CD4-positive, alpha-beta T cell (primary cell): ENCODE measurements at regions not wholly inside any gene's neighbourhood (a gene's known extent, or its start where the extent isn't known, plus 50 kb on each side); places are given as distances from the start of the nearest gene placed in this dataset.

Source experiments
- ATAC-seq: fragments of 200-7000 bp; cut with Tn5 transposase; one replicate; pipeline ENCODE4 v1.10.0; 2022; ENCODE audit warnings: mild to moderate bottlenecking; ENCODE audit not compliant: poor library complexity
- CTCF ChIA-PET: fragments of 350-600 bp; sonication (Branson Sonifier 250); formaldehyde crosslinking; loops from one replicate; lab custom pipeline; 2021; ENCODE audit warnings: antibody characterized with exemption, inconsistent platforms; lab: Charles Lee
- POLR2A ChIA-PET: fragments of 350-600 bp; sonication (Branson Sonifier 250); formaldehyde crosslinking; loops from one replicate; lab custom pipeline; 2021; ENCODE audit warnings: antibody characterized with exemption, inconsistent platforms; lab: Charles Lee
- DNase-seq, 14 experiments: peaks; one replicate each; pipeline ENCODE4 v3.0.0-alpha.2; 2013 to 2020; ENCODE audit warnings: mixed read lengths in 2 of 14
- H3K27ac ChIP-seq, 2 donors: one replicate each; pipeline versions ENCODE4 v1.5.1 to v1.7.0; 2013; ENCODE audit warnings: low read length in 2 of 2, low read depth in 1 of 2, mild to moderate bottlenecking in 1 of 2
- H3K27me3 ChIP-seq, 2 experiments: 1 replicate in 1 of 2; 2 replicates in 1 of 2; pipeline versions ENCODE4 v1.6.1 to v1.7.0; 2013; ENCODE audit warnings: low read length in 2 of 2, control low read depth in 1 of 2, mild to moderate bottlenecking in 1 of 2, moderate library complexity in 1 of 2; ENCODE audit not compliant: insufficient read depth in 2 of 2, control insufficient read depth in 1 of 2
- H3K36me3 ChIP-seq: one replicate; pipeline ENCODE4 v1.6.1; 2013; ENCODE audit warnings: low read length, control low read depth; ENCODE audit not compliant: insufficient read depth
- H3K4me1 ChIP-seq: one replicate; pipeline ENCODE4 v1.6.1; 2013; ENCODE audit warnings: low read length, control low read depth; ENCODE audit not compliant: insufficient read depth
- H3K4me3 ChIP-seq: one replicate; pipeline ENCODE4 v1.5.1; 2013; ENCODE audit warnings: mild to moderate bottlenecking, low read length, moderate library complexity
- H3K9me3 ChIP-seq, 2 experiments: 1 replicate in 1 of 2; 2 replicates in 1 of 2; pipeline versions ENCODE4 v1.6.1 to v1.7.0; 2013; ENCODE audit warnings: low read length in 2 of 2, mild to moderate bottlenecking in 2 of 2, control low read depth in 1 of 2, moderate library complexity in 1 of 2; ENCODE audit not compliant: control insufficient read depth in 1 of 2, insufficient read depth in 1 of 2
- H3K27ac Mint-ChIP-seq: one replicate; pipeline ENCODE4 v1.8.0; 2020; ENCODE audit warnings: mixed read lengths
- H3K27me3 Mint-ChIP-seq: one replicate; pipeline ENCODE4 v1.8.0; 2021; ENCODE audit warnings: mixed read lengths
- H3K36me3 Mint-ChIP-seq: one replicate; pipeline ENCODE4 v1.8.0; 2021; ENCODE audit warnings: low read depth, mixed read lengths
- H3K4me1 Mint-ChIP-seq: one replicate; pipeline ENCODE4 v1.8.0; 2021; ENCODE audit warnings: low read depth, mixed read lengths
- H3K4me3 Mint-ChIP-seq: one replicate; pipeline ENCODE4 v1.8.0; 2020; ENCODE audit warnings: mild to moderate bottlenecking, mixed read lengths
- H3K9me3 Mint-ChIP-seq: one replicate; pipeline ENCODE4 v1.8.0; 2020; ENCODE audit warnings: mixed read lengths
- CTCF ChIP-seq: fragments of 200-600 bp; IDR thresholded peaks from one replicate; pipeline ENCODE4 v1.8.0; 2022; ENCODE audit warnings: antibody characterized with exemption, mild to moderate bottlenecking
- intact Hi-C, 2 experiments: fragments of 100-400 bp; cut with DNase I in 1 of 2; cut with micrococcal nuclease in 1 of 2; formaldehyde crosslinking; loops; one replicate each; pipeline versions ENCODE4 v1.15.1 to v1.9.0; 2023 to 2025; cut with DNase I, micrococcal nuclease

GRCh38 chr14:45949479-45949878 lies 696.5 kb upstream of the MIS18BP1 start:
- no peak for ATAC-seq

GRCh38 chr14:45947830-45948229 lies 694.8 kb upstream of the MIS18BP1 start:
- Histone ChIP-seq H3K27ac (no peak overlapping the region), H3K4me1 (no peaks in the 10 kb centered on the region), H3K4me3 (no peak overlapping the region), H3K27me3 (no peaks in the 10 kb centered on the region), H3K36me3 (no peaks in the 10 kb centered on the region), H3K9me3 (no peaks in the 10 kb centered on the region)
- CTCF ChIA-PET, result no interaction called here
- no peak for TF ChIP-seq CTCF
- no peaks in the 10 kb centered on the region for H3K36me3 Mint-ChIP-seq
- no peaks in the 10 kb centered on the region for H3K4me1 Mint-ChIP-seq
- no peak for DNase-seq
- no peak overlapping the region for H3K4me3 Mint-ChIP-seq
- H3K9me3 Mint-ChIP-seq, result peaks cover 2% of the 10 kb centered on the region
- intact Hi-C loops, result no loop called here
- ATAC-seq, result no peak
- H3K27ac Mint-ChIP-seq, result no peak overlapping the region
- POLR2A ChIA-PET, result no interaction called here
- no peaks in the 10 kb centered on the region for H3K27me3 Mint-ChIP-seq

More at GRCh38 chr14:45949479-45949878, 696.5 kb upstream of the MIS18BP1 start:
- peaks cover under 1% of the 10 kb centered on the region for H3K9me3 Mint-ChIP-seq
- CTCF ChIA-PET, result no interaction called here
- H3K27me3 Mint-ChIP-seq, result no peaks in the 10 kb centered on the region
- no peak overlapping the region for H3K4me3 ChIP-seq
- no peaks in the 10 kb centered on the region for H3K36me3 ChIP-seq
- DNase-seq, result no peak
- H3K27me3 ChIP-seq, result no peaks in the 10 kb centered on the region
- H3K9me3 ChIP-seq, result no peaks in the 10 kb centered on the region
- no peak overlapping the region for H3K27ac ChIP-seq
- H3K4me1 Mint-ChIP-seq, result no peaks in the 10 kb centered on the region
- no peak overlapping the region for H3K27ac Mint-ChIP-seq
- no peak for TF ChIP-seq CTCF
- no peak overlapping the region for H3K4me3 Mint-ChIP-seq
- H3K4me1 ChIP-seq, result no peaks in the 10 kb centered on the region
- no peaks in the 10 kb centered on the region for H3K36me3 Mint-ChIP-seq
- POLR2A ChIA-PET, result no interaction called here
- intact Hi-C loops, result no loop called here

GRCh38 chr14:45946251-45946650 lies 693.2 kb upstream of the MIS18BP1 start:
- ATAC-seq, result no peak
- no peaks in the 10 kb centered on the region for H3K36me3 Mint-ChIP-seq
- no peak for DNase-seq
- intact Hi-C loops, result no loop called here
- CTCF ChIA-PET, result no interaction called here
- H3K4me1 Mint-ChIP-seq, result no peaks in the 10 kb centered on the region
- POLR2A ChIA-PET, result no interaction called here
- H3K4me3 ChIP-seq, result no peak overlapping the region
- H3K27me3 Mint-ChIP-seq, result no peaks in the 10 kb centered on the region
- H3K27me3 ChIP-seq, result no peaks in the 10 kb centered on the region
- no peak overlapping the region for H3K27ac Mint-ChIP-seq
- no peaks in the 10 kb centered on the region for H3K36me3 ChIP-seq
- H3K4me3 Mint-ChIP-seq, result no peak overlapping the region
- no peak overlapping the region for H3K27ac ChIP-seq
- H3K4me1 ChIP-seq, result no peaks in the 10 kb centered on the region
- no peak for TF ChIP-seq CTCF
- no peaks in the 10 kb centered on the region for H3K9me3 ChIP-seq
- peaks cover 2% of the 10 kb centered on the region for H3K9me3 Mint-ChIP-seq
